Umbilical cord (tissue), 1 donor: ENCODE measurements at regions not wholly inside any gene's neighbourhood (a gene's known extent, or its start where the extent isn't known, plus 50 kb on each side); places are given as distances from the start of the nearest gene placed in this dataset.

Experiments used
- DNase-seq: peaks from one replicate; pipeline ENCODE4 v3.0.0-alpha.2; 2015; ENCODE audit warnings: low spot score

GRCh38 chr6:128827675-128828464, 55.1 kb upstream of the LAMA2 start:
- DNase-seq: no peak

DNA sequence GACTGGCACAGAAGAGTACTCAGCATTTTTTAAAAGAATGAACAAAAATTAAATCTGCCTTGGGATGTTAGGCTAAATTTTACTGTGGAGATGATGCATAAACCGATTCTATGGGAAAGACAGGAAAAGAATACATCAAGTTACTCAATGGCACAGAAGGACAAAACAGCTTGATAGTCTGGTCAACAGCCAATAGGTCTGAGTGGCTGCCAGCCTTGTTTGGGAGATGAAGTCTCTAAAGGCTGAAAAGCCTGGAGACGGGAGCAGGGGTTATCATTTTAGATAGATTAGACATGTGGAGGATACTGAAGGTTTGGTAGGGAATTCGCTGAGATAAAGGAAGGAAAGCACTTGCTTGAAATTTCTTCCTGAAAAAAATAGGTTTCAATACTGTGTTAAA, 56.3 kb upstream of the LAMA2 start:
- no peak for DNase-seq

GRCh38 chr6:128822271-128822670, 60.7 kb upstream of the LAMA2 start:
- no peak for DNase-seq

DNA sequence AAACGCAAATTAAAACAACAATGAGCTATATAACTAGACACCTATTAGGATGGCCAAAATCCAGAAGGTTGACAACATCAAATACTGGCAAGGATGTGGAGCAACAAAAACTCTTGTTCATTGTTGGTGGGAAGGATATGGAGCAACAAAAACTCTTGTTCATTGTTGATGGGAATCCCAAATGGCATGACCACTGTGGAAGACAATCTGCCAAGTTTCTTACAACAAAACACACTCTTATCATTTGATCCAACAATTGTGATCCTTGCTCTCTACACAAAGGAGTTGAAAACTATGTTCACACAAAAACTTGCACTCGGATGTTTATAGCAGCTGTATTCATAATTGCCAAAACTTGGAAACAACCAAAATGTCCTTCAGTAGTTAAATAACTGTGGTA, 61.8 kb upstream of the LAMA2 start:
- DNase-seq: no peak

- no peak for DNase-seq
Observed at GRCh38 chr6:128808856-128809255, 74.1 kb upstream of the LAMA2 start.

GRCh38 chr6:128807577-128807976, 75.4 kb upstream of the LAMA2 start:
- peak; percentile 46 for DNase-seq

DNA sequence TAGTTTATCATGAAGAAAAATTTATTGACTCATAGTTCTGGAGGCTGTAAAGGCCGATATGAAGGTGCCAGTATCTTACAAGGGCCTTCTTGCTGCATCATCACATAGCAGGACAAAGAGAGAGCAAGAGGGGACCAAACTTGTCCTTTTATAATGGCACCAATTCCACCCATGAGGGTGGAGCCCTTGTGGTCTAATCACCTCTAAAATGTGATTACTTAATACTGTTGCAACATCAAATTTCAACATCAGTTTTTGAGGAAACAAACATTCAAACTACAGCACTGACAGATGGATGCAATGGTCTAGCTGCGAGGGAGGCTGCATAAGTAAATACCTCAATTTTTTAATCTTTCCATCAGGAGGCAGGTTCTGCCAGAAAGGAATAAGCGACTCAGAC, 76.7 kb upstream of the LAMA2 start:
- no peak for DNase-seq

DNA sequence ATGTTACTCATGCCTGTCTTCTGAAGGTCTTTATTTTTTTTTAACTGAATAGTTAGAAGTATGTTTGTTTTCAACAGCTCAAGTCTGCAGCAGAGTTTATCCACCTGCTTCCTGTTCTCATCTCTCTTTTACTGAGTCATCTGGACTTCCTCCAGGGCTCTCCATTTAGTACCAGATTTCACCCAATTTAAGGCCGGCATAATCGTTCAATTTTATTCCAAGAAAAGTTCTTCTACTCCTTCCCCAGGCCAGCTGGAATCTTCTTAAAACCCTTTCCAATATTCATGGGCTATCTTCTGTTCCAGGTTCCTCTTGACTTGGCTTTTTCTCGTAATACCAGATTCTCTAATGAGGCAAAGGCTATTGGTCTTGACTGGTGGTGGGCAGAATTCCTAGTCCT, 79.0 kb upstream of the LAMA2 start:
- no peak for DNase-seq

DNA sequence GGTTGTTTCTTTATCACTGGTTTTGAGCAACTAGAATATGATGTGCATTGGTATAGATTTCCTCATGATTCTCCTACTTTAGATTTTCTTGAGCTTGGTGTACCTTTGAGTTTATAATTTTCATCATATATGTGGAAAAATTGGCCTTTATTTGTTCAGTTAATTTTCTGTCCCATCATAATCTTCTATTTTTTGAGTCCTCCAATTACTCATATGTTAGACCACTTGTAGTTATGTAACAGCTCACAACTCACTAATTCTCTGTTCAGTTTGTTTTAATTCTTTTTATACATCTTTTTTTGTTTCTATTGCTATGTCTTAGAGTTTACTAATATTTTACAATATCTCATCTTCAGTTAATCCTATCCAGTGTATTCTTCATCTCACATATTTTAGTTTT, 81.3 kb upstream of the LAMA2 start:
- DNase-seq: no peak

DNA sequence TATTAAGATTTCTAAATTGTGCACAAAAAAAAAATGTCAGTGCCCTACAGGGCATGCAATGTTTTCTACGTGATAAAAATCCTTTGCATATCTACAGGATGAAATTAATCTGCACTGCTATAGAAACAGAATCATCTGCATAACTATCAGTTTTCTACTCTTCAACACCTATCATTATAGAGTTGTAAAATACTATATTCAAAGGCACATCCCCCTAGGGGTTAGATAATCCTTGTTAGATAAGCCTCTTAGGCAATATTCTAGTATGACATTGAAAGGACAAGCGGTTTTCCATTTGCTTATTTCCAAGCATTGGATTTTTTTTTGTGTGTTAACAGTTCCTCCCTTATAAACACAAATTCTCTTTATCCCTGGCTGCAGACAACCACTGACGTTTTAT, 98.7 kb upstream of the LAMA2 start:
- DNase-seq: no peak

- no peak for DNase-seq
Observed at GRCh38 chr6:128768187-128768586, 114.8 kb upstream of the LAMA2 start.

DNA sequence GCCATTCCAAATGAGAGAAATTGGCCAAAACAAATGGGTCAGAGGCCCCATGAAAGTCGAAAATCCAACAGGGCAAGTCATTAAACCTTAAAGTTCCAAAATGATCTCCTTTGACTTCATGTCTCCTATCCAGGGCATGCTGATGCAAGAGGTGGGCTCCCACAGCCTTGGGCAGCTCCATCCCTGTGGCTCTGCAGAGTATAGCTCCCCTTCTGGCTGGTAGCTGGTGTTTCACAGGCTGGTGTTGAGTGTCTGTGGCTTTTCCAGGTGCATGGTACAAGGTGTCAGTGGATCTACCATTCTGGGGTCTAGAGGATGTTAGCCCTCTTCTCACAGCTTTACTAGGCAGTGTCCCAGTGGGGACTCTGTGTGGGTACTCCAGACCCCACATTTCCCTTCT, 115.2 kb upstream of the LAMA2 start:
- no peak for DNase-seq

- DNase-seq: no peak
Observed at GRCh38 chr6:128767150-128767549, 115.8 kb upstream of the LAMA2 start.

GRCh38 chr6:128763599-128764300, 119.2 kb upstream of the LAMA2 start:
- DNase-seq: no peak

DNA sequence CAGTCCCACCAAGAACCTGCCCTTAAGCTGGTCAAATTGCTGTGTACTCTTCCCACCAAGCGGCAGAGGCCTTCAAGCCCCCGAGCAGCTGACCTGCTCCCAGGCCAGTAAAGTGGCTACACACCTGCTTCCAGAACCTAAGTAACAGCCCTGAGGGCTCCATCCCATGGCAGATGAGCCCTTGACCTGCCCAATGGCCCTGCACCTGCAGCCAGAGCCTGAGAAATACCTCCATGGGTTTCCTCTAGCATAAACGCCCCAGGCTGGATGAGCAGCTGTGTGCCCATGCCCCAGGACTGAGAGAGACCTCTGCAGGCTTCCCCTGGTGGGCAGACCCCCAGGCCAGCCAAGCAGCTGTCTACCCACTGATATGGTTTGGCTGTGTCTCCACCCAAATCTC, 123.0 kb upstream of the LAMA2 start:
- no peak for DNase-seq

- DNase-seq: no peak
Observed at GRCh38 chr6:128759447-128759846, 123.5 kb upstream of the LAMA2 start.

DNA sequence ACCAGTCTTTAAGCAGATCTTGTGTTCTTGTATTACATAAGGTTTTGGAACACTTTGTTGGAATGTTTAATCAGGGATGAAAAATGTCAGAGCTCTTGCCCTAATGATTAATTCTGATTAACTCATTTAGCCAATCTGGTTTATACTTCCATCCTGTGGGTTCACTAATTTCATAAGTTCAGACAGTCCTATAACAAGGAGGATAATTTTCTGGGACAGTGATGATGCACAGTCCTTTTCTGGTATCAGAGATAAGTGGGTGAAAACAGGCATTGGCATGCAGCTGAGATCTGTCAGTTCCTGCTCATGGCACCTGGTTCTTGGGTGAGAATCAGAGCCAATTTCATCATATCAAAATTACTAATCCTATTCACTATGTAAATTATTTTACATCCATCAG, 125.0 kb upstream of the LAMA2 start:
- DNase-seq: no peak

DNA sequence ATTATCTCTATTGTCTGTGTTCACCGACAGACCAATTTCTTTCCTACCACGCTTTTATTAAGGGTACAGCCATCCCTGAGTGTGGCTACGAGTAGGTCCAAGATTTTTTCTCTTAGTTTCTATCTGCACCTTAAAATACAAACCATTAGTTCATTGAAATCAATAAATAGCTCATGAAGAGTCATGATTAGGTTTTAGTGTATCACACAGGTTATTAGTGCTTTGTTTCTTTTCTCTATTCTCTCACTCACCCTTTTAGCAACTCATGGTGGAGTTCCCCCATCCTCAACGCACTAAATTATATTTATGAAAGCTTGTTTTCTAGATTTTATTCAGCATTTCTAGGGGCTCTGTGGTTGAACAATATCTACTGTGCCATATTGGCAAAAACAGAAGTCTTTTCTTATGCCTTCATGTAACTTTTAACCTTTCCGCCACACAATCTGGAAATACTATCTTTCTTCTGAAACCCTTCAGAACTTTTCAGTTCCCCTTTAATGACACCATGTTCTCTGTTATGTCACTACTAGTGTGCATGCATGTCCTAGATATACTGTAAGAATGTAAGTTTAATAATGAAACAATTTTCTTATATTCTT, 128.2 kb upstream of the LAMA2 start:
- DNase-seq: no peak

DNA sequence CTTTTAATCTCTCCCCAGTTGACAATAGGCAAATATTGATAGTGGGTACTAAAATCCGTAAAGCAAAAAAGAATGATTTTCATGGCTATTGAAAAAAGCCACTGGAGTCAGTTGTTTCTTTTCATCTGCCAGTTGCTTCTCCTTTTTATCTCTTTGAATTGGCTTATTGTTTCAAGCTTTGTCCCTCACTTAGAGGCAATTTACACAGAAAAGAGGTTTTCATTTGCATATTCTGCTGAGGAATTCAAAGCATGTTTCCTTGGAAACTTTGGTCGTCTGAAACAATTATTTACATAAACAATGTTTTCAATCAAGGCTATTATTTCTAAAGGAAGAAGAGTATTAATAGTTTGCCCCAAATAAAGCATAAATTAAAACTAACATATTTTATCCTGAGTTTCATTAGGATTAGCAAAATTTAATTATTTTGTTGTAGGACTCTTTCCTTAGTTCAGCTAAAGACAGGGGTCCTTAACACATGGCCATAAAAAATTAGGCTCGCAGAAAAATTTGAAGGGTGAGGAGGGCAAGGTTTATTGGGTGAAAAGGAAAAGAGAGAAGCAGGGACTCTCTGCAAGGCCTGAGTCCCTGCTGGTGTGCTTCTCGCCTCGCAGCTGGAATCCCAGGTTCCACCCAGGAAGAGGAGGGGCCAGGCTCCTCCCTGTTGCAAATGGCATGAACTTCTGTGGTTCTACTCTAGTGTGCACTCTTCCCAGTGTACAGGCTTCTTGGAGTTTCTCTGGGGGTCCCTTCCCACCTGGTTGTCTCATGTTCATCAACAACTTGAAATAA, 138.8 kb upstream of the LAMA2 start:
- no peak for DNase-seq

GRCh38 chr6:128742900-128743299, 140.0 kb upstream of the LAMA2 start:
- DNase-seq: no peak

DNA sequence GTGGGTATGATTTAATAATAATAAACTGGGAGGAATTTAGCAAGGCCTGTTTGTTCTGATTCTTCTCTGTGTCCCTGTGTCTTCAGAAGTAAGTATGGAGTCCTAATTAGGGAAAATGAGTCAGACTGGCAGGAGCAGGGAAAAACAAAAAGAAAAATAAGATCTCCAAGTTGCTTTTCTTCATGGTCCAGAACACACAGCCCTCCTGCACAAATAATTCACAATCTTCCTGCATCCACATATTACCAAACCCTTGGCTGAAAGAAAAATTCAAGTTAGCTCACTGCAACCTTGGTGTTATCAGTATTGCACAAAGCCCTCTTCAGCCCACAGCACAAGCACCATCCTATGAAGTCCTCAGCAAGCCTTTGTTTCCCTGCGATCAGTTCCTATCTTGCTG, 142.0 kb upstream of the LAMA2 start:
- no peak for DNase-seq

GRCh38 chr6:128739112-128739511, 143.8 kb upstream of the LAMA2 start:
- DNase-seq: no peak
